Esophagus muscularis mucosa (tissue), 3 donors: ENCODE measurements at regions not wholly inside any gene's neighbourhood (a gene's known extent, or its start where the extent isn't known, plus 50 kb on each side); places are given as distances from the start of the nearest gene placed in this dataset.

Experiments used
- CTCF ChIP-seq, 3 experiments: fragments of 200-600 bp in 2 of 3; fragments of 450-650 bp in 1 of 3; sonication (generic) in 2 of 3; IDR thresholded peaks; one replicate each; pipeline ENCODE4 v1.5.1; 2017 to 2019; ENCODE audit warnings: antibody characterized with exemption in 3 of 3, mild to moderate bottlenecking in 2 of 3, moderate library complexity in 1 of 3
- POLR2A ChIP-seq: fragments of 450-650 bp; IDR thresholded peaks from one replicate; pipeline ENCODE4 v1.6.1; 2017; ENCODE audit warnings: antibody characterized with exemption, moderate library complexity, mild to moderate bottlenecking, low read depth
- POLR2AphosphoS5 ChIP-seq, 2 donors: sonication (generic); formaldehyde crosslinking; IDR thresholded peaks; one replicate each; pipeline ENCODE4 v1.6.1; 2017; ENCODE audit warnings: antibody characterized with exemption in 2 of 2

DNA sequence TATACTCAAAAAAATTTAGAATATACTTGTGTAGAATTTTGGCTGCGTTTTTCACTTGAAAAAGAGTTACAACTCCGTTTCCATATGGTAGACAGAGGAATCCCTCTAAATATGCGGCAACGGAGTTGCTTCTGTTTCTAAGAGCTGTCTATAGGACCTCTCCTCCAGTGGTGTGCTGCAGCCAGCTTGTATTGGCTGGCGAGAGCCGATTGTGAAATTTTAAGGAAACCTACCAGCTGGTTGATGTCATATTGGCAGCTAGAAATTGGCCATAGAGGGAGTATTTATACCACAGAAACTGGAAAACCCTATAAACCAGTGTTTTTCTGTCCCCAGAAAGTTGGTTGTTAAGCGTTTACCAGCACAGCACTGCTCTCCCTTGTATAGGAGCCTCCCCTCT, 655.8 kb upstream of the EEF2KMT start:
- TF ChIP-seq CTCF (IDR thresholded peaks at IDR 0.05) (no peak), POLR2AphosphoS5 (IDR thresholded peaks at IDR 0.05) (no peak), POLR2A (no peak)
